ENCODE measurements at regions not wholly inside any gene's neighbourhood (a gene's known extent, or its start where the extent isn't known, plus 50 kb on each side); places are given as distances from the start of the nearest gene placed in this dataset.

GRCh38 chr5:105817914-105818313 is 1852.8 kb downstream of the EFNA5 start:
- Histone ChIP-seq H2BK12ac (ENCODE audit: insufficient read length, low read depth, low read length) (no peak overlapping the region), H3K18ac (ENCODE audit: insufficient read length, low read depth, low read length) (no peak overlapping the region), H4K5ac (ENCODE audit: insufficient read length, low read depth, low read length) (no peak overlapping the region), H2BK5ac (ENCODE audit: insufficient read length, low read length) (no peak overlapping the region), H2BK20ac (ENCODE audit: low read depth, low read length, poor library complexity, severe bottlenecking) (no peak overlapping the region), H3K27ac (ENCODE audit: insufficient read length, low read depth, low read length) (no peak overlapping the region), H2BK120ac (ENCODE audit: low read depth, low read length, poor library complexity, severe bottlenecking) (no peak overlapping the region), H3K9ac (ENCODE audit: extremely low read depth, insufficient read length, low read length) (no peak overlapping the region), H2AFZ (ENCODE audit: low read length) (no peak overlapping the region), H3K56ac (ENCODE audit: insufficient read length, low read depth, low read length) (no peak overlapping the region), H4K8ac (replicated peaks; ENCODE audit: insufficient read length, low read depth, low read length) (no peak overlapping the region), H3K14ac (ENCODE audit: insufficient read depth, low read length) (no peak overlapping the region), H4K91ac (ENCODE audit: insufficient read length, low read depth, low read length) (no peak overlapping the region), H4K20me1 (ENCODE audit: control insufficient read depth, insufficient read depth, insufficient read length) (no peaks in the 10 kb centered on the region), H3K9me3 (ENCODE audit: control insufficient read depth, low read depth, low read length) (no peaks in the 10 kb centered on the region), H3K79me2 (ENCODE audit: insufficient read depth, low read length) (no peaks in the 10 kb centered on the region), H2AK5ac (ENCODE audit: insufficient read length, low read length) (no peak overlapping the region), H3K4me2 (ENCODE audit: insufficient read depth, insufficient read length, low read length) (no peak overlapping the region), H3T11ph (ENCODE audit: low read length) (no peak overlapping the region), H3K27me3 (ENCODE audit: insufficient read depth, low read length) (no peaks in the 10 kb centered on the region), H3K23ac (ENCODE audit: insufficient read length, low read depth, low read length) (no peak overlapping the region), H3K79me1 (ENCODE audit: insufficient read depth, low read depth, low read length, poor library complexity, severe bottlenecking) (no peaks in the 10 kb centered on the region), H3K4ac (ENCODE audit: low read depth, low read length) (no peak overlapping the region), H3K23me2 (ENCODE audit: insufficient read length, low read depth, low read length, poor library complexity, severe bottlenecking) (no peaks in the 10 kb centered on the region), H3K4me1 (ENCODE audit: insufficient read depth, low read length) (no peaks in the 10 kb centered on the region), H2BK15ac (ENCODE audit: low read depth, low read length) (no peak overlapping the region)
- no peak for DNase-seq
- H3K9me3 Mint-ChIP-seq: no peaks in the 10 kb centered on the region
- TF ChIP-seq, protein P1, sequence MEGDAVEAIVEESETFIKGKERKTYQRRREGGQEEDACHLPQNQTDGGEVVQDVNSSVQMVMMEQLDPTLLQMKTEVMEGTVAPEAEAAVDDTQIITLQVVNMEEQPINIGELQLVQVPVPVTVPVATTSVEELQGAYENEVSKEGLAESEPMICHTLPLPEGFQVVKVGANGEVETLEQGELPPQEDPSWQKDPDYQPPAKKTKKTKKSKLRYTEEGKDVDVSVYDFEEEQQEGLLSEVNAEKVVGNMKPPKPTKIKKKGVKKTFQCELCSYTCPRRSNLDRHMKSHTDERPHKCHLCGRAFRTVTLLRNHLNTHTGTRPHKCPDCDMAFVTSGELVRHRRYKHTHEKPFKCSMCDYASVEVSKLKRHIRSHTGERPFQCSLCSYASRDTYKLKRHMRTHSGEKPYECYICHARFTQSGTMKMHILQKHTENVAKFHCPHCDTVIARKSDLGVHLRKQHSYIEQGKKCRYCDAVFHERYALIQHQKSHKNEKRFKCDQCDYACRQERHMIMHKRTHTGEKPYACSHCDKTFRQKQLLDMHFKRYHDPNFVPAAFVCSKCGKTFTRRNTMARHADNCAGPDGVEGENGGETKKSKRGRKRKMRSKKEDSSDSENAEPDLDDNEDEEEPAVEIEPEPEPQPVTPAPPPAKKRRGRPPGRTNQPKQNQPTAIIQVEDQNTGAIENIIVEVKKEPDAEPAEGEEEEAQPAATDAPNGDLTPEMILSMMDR (conservative IDR thresholded peaks at IDR 0.05): no peak
- no peak overlapping the region for H3K4me3 Mint-ChIP-seq
- no peaks in the 10 kb centered on the region for H3K36me3 Mint-ChIP-seq (ENCODE audit: insufficient read depth in 1 of 3, low read depth in 3 of 3)
- no peaks in the 10 kb centered on the region for H3K4me1 Mint-ChIP-seq
- no peak overlapping the region for H3K27ac Mint-ChIP-seq
- WGBS (ENCODE audit: extremely low coverage, insufficient read length, low lambda C conversion rate): no CpG with 5 or more reads among the region's 2 CpGs
- H3K27me3 Mint-ChIP-seq (ENCODE audit: low read depth): no peaks in the 10 kb centered on the region
